Stimulated activated CD8-positive, alpha-beta memory T cell treated with anti-CD3 and anti-CD28 coated beads, Interleukin-12 subunit alpha, Interleukin-12 subunit beta, amount 100 ng/mL, for 1 hour (primary cell): ENCODE measurements at regions not wholly inside any gene's neighbourhood (a gene's known extent, or its start where the extent isn't known, plus 50 kb on each side); places are given as distances from the start of the nearest gene placed in this dataset.
A peak's percentile ranks its signal among the peaks of the same experiment; 100 is the strongest.

Source experiments
- DNase-seq: peaks from one replicate; pipeline ENCODE4 v3.0.0-alpha.2; 2020; ENCODE audit warnings: low read depth

DNA sequence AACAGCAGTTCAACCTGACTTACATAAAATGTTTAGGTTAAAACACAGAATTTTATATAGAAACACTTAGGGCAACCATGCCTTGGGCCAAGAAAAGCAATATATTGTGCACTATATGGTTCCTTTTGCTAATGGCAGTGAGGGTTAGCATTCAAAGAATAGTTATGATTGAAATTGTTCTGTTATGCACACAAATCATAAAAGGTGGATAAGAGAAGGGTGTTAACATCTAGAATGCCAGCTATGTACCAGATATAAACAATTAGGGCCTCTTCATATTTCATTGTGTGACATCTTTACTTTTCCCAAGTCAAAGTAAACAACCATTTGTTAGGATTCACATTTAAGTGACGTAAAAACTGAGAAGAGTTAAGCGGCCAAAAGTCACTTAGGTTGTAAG, 308.0 kb upstream of the B3GALT2 start:
- no peak for DNase-seq

DNA sequence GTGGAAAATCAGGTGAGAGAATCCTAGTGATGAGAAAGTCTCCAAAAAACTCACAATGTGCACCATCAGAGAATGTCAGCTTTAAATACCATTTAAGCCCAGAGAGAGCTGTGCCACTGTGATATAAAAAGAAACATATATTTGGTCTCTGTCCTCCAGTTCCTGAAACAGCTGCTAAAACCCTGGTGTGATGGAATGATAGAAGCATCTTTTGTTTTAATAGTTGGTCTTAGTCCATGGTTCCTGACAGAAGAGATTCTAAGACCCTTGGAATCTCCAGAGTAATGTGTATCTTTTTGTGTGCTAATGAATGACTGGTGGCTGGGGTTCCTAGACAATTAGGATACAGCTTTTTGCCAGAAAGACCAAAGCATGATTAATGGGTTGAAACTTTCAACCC, 302.8 kb upstream of the B3GALT2 start:
- no peak for DNase-seq

DNA sequence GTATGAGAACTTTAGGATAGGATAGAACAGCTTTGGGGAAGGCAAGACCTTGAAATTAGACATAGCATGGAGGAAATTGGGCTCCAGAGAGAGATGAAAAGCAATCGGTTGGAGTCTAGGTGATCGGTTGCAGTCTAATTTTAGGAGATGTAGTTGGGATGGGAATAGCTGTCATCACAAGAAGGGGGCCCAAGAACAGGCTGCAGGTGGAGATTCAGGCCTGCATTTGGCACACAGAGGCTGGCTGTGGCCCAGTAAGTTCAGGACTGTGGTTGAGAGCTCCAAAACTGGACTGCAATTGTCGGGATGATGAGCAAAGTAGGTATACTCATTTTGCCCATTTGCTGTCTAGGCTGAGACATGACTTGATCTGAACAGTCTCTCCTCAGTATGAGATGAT, 301.3 kb upstream of the B3GALT2 start:
- DNase-seq, result no peak

DNA sequence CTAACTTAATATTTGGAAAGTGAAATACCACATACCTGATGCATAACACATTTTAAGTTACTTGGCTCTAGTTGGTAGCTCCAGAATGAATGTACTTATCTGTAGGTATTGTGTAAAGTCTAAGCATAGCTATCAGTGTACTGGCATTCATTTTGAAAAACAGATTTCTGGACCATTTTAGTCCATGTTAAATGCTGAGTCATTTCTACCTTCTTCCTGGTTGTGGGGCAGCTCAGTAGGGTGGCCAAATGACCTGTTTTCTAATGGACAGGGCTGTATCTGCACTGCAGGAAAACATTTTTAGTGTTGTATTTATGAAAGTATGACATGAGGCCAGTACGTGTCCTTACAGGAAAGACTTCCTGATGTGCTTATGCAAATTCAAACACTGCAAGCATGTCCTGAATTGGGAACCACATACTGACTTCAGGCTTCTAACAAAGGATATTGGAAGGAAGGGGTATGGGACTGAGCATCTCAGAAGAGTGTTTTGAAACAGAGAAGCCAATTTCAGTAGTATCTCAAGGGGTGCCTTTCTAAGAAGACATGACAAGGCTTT, 300.3 kb upstream of the B3GALT2 start:
- no peak for DNase-seq

DNA sequence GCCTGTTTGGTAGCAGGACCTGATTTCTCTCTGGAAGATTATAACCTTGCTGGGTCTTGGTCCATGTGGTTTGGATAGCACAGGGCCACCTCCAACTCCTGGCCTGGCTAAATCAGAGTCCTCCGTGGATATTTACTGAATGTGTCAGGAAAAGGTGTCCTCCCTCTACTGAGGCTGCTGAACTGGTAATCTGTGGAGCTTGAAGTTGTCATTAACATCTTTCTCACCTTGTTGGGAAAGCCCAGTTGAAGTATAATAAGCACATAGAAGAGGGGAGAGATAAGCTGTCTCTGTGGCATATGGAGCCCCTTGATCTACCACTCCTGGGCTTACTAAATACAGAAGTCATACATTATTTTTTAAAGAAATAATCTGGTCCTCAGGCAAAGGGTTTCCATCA, 294.3 kb upstream of the B3GALT2 start:
- DNase-seq, result no peak

DNA sequence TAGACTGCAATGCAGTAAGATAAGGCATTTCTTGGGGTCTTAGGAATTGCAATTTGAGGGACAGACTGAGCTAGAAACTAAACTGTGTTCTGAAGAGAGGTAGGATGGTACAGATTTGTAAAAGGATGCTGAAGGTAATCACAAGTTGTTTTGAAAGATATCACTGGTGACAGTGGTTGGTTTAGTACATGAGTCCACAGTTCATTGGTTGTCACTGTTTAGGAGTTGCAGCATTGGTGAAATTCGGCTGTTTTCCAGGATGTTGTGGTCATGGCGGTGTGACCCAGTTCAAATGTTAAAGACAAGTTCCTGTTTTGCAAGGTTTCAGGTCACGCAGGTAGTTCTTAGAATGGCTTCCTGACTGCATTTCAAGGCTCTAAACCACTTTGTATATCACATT, 292.8 kb upstream of the B3GALT2 start:
- DNase-seq, result peak; percentile 36

DNA sequence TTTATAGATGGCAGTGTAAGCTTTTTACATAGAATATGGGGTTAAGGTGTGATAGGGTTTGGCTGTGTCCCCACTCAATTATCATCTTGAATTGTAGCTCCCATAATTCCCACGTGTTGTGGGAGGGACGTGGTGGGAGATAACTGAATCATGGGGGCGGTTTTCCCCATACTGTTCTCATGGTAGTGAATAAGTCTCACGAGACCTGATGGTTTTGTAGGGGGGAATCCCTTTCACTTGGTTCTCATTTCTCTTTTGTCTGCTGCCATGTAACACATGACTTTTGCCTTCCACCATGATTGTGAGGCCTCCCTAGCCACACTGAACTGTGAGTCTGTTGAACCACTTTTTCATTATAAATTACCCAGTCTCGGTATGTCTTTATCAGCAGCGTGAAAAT, 290.3 kb upstream of the B3GALT2 start:
- DNase-seq, result no peak

DNA sequence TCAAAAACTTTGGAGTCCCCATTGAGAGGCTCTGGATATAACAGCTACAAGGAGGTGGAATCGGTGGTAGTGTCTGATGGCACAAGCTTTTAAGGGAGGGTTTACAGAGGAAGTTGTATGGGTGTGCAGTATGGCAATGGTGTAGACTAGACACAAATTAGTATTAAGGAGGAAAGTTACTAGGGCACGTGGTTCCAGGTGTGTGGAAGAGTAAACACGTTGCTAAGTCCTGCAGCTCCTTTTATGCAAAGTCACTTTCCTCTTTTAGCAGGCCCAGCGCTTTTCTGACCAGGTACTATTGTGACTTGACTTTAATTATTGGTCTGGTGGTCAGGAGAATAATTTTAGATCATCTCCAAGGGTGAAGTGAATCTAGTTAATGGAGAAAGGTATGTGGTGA, 287.5 kb upstream of the B3GALT2 start:
- no peak for DNase-seq

DNA sequence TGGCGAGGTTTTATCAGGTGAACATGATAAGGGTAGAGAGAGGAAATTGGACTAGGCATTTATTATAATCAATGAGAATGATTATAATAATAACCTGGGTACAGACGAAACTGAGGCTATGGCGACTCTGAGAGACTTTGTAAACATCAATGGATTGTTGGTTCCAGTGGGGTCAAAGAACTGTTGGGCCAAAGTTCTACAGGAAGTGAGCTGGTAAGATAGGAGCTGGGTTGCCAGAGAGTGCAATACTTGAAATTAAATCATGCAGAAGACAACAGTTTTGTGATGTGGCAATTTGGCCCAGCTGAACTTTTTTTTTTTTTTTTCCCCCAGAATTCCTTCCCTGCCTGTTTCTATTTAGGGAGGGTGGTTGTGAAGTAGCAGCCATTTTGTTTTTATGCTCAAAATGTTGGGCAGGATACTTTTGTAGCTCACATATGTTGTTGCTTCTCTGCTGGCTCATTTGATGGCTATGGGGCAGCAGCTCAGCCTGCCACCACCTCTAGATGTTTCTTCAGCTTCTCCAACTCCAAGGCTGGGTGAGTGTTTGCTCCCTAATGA, 286.5 kb upstream of the B3GALT2 start:
- no peak for DNase-seq

DNA sequence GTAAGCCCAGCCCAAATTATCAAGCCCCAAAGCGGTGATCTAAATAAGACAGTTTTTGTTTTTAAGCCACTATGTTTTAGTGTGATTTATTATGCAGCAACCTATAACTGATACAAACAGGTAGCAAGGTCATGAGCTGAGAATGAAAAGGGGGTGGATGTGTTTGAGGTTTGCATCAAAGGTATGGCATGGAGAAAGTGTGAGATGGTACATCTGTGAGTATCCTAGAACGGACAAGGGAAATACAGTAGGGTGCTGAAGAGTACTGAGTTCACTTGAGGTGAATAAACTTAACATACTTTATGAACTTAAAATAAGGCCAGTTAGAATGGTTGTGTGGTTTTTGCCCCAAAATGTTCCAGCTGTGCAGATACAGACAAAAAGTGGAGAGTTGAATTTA, 286.0 kb upstream of the B3GALT2 start:
- DNase-seq, result no peak

DNA sequence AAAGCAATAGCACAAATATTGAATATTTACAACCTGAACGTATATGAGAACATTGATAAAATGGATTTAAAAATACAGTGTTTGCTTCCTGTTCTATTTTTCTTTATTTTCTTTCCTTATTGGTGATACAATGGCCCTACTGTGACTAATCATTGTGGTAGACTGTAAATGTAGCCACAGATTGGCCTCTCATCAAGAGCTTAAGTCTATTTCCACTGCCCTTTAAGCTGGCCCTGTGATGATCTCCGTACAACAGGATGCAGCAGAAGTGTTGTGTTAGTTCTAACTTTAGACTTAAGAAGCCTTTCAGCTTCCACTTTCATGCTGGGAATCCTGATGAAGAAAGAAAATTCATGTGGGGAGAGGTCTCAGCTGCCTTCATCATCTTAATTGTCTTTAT, 285.6 kb upstream of the B3GALT2 start:
- no peak for DNase-seq

DNA sequence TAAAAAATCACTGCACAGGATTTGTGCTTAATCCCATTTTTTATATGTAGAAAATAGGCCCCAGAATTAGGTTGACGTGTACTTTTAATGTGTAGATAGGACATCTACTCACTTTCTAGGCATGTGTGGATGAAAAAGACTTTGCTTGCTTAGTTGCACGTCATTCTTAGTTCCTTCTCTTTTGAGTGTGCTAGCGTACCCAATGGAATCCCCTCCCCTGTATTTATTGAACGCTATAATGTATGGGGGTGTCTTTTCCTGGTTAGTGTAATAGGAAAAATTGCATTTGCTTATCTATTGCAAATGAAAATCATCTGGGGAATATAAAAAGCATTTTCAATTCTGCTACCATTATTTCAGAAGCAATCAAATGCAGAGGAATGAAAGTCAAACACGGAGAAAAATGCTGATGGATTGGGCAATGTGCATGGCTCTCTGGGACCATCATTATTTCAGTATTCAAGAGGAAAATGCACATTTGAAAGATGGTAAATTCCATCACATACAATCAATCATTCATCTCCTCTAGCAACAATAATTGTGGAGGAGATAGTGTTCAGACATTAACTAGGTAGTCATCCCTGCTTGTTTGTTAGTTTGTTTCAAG, 277.0 kb upstream of the B3GALT2 start:
- no peak for DNase-seq

DNA sequence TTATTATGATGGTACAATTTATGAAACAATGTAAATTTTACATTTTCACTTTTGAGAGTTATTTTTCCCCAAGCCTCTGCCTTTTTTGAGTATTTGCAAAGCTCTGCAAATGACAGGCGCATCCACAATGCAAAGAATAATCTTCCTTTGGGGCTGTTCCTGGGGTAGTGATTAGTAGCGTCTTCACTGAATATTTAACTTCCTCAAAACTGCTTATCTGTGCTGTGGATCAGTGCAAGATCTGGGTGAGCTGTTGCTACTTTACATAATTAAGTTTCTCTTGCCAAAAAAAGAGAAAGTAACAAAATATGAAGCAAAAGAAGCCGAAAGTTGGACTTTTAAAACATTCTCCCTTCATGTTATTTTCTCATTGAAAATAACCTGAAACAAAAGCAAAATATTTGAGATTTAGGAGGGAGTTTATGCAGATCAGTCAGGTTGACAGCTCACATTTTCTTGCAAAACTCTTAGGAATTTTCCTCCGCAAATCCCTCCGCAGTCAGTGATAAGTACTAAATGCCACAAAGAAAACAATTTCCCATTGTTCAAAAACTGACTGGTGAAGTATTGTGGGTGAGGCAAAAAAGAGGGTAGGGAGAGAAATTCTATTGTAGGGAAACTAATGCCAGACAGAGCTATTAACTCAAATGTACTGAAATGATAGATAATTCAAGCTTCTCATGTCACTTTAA, 276.4 kb upstream of the B3GALT2 start:
- no peak for DNase-seq

DNA sequence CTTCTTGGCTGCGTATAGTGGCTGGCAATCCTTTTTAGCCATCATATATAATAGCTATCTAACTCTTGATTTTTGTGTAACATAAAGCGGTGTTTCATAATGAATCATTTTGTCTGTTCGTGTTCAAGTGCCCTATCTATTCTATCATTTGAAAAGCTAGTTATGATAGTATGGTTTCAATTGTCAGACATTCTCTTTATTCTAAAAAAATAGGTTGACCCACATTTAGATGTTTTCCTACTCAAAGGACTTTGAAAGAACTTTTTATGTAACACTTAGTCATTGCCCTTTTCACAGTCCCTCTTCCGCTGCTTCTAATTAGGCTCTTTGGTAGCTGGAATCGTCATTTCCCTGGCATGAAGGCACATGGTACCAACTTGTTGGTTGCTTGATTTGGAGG, 272.2 kb upstream of the B3GALT2 start:
- no peak for DNase-seq

DNA sequence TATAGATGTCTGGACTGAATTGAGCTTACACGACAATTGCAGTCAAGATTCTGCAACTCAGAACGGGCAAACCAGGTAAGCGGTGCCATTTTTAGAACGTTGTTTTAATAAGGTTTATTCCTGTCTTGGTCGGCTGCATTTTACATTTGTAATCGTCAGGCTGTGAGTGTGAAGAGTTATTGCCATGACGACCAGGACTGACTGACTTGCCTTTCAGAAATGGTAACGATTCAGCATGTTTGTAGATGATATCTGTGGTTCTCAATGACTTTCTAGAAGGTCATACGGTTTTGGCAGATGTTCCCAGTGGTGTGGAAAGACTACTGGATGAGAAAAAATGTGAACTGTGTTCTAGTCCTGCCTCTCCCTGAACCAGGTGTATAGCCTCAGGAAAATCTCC, 271.3 kb upstream of the B3GALT2 start:
- DNase-seq, result no peak

DNA sequence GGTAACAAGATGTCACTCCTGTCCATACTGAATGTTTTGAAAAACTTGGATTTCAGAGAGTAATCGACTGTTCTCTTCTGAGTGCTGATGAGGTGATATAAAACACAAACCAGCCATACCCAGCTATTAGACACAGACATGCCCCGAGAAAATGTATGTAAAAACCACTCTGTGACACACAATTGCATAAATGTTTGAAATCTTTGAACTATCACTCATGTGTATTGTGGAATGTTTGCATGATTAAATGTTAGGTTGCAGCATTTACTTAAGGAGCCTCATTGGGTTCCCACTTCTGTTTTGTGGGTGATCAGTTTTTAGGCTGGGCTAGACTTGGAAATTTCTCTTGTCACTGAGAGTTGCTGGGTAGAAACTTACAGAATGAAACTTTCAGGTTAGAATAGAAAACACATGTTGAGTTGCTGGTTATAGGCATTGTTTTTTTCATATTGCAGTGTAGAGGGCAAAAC, 270.4 kb upstream of the B3GALT2 start:
- DNase-seq, result no peak

DNA sequence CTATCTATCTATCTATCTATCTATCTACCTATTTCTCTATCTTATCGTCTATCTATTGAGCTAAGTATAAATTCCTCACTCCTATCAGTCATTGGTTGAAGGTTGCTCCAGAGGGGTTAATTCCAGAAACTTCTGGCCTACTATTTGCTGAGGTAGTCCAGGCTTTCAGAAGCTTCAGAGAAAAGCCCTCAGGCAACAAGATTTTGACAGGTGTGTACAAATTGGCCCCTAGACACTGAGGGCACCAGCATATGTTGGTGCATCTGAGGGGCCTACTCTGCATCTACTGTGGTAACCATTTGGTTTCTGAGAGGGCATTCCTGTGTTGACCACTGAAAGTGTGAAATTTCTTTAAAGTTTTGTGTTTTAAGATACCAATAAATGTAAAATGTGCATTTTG, 265.2 kb upstream of the B3GALT2 start:
- no peak for DNase-seq

DNA sequence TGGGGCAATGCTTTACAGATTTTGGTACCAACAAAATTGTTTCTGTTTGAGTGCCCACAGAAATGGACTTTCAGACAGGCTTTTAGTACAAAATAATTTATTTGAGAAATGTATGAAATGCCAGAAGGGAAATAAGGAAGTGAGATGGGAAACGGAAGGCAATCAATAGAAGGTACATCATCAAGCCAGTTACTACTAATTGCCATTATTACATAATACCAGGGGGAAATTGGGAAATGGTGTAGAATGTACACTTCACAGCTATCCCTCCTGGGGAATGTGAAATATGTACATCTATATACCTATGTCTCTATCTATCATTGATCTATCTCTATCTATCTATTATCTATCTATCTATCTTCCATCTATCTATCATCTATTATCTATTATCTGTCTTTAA, 264.6 kb upstream of the B3GALT2 start:
- DNase-seq, result no peak

DNA sequence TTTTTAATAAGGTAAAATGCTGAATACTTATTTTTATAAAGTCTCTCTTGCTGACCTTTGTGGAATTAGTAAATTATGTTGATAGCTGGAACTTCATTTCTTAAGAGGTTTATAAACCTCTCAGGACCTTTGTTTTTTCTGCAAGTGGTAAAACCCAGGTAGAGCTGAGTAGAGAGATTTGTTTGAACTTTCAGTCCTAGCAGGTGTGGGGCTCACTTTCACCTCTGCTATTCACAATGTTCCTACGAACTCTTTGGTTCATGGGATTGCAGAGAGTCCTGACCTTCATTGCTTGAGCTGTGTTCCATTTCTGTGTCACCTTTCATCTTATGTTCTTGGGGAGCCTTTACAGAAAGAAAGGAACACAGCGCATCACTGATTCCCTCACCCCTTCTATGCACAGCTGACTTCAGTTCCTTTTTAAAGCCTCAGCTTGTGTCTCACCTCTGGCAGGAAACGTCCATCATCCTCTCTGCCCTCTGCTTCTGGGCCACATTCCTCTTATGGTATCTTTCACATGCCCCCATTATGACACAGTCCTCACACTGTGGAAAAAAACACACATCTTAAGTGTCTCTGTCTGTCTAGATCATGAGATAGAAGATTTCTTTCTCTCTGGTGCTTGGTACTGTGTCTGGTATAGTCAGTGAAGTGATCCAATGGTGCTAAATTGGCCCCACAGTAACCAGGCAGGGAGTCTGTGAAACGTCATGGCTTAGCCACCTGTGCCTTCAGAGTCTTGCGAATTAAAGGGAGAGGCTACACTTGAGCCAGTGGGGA, 262.5 kb upstream of the B3GALT2 start:
- DNase-seq, result no peak

DNA sequence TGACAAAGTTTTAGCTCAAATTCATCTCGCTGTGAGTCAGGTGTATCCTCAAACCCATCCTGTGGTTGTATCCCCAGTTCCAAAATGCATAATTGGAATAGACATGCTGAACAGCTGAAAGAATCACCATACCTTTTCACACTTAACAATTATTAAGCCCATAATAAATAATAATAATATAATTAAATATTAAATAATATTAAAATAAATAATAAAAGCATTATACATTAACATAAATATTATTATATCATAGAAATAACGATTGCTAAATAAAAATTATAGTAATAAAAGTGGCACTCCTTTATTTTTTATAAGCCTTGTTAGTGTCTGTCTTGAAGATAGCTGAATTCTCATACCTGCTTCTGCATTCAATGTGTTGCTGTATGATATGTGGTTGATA, 257.5 kb upstream of the B3GALT2 start:
- no peak for DNase-seq

DNA sequence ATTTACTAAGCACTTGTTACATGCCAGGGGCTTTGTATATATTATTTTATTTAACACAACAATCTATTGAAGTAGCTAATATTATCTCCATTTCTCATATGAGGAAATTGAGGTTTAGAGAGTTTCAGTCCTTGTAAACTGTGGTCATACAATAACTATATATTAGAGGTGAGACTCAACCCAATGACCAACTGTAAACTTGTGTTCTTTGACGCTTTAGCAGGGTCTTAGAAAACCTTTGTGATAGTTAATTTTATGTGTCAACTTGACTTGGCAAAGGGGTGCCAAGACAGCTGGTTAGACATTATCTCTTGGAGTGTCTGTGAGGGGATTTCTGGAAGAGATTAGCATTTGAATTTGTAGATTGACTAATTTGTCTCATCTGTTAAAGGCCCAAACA, 252.4 kb upstream of the B3GALT2 start:
- no peak for DNase-seq

DNA sequence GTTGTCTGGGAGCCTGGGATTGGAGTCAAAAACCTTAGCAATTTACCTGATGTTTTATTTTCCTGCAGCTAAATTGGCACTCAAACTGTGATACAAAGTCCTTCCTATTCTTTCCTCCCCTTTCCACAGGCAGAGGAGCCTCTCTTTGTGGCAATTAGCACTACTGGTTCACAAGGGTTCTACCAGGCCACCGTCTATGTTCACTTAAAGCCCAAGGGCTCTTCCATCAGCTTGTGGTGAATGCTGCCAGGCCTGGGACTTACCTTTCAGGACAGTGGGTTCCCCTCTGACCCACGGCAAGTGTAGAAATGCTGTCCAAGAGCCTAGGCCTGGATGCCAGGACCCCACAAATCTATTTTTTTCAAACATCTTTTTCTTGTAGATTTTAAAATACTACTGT, 251.9 kb upstream of the B3GALT2 start:
- DNase-seq, result no peak

DNA sequence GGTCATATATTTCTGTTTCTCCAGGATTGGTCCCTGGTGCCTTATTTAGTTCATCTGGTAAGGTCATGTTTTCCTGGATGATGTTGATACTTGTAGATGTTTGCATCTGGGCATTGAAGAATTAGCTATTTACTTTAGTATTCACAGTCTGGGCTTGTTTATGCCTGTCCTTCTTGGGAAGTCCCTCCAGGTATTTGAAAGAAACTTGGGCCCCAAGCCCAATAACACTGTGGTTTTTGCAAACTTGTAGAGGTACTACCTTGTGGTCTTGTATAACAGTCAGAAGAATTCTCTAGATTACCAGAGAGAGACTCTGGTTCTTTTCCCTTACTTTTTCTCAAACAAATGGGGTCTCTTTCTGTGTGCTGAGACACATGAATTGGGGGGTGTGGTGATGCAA, 251.4 kb upstream of the B3GALT2 start:
- no peak for DNase-seq
